Transverse colon (tissue), 3 donors: ENCODE measurements at regions not wholly inside any gene's neighbourhood (a gene's known extent, or its start where the extent isn't known, plus 50 kb on each side); places are given as distances from the start of the nearest gene placed in this dataset.

Experiments used
- POLR2A ChIP-seq: fragments of 450-650 bp; IDR thresholded peaks from one replicate; pipeline ENCODE4 v1.6.1; 2016; ENCODE audit warnings: antibody characterized with exemption, mild to moderate bottlenecking, moderate library complexity
- POLR2AphosphoS5 ChIP-seq, 3 donors: sonication (generic); formaldehyde crosslinking; IDR thresholded peaks; one replicate each; pipeline ENCODE4 v1.6.1; 2016; ENCODE audit warnings: antibody characterized with exemption in 3 of 3

DNA sequence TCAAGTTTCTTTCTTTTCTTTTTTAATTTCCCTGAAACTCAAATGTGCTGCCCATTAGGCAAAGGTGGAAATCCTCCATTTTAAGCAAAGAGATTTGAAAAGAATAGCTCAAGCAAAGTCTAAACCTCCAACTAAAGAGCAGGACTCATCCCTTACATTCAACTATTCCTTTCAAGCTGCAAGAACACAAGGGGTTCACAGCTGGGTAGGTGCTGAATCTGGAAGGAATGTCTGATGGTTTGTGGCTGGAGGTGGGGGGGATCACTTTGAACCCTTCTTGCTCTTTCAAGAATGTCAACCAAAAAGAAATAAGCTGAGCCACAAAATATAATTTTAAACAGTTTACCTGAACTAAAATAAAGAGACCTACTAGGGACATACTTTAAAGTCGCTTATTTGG lies 375.7 kb upstream of the CDH10 start:
- TF ChIP-seq POLR2AphosphoS5 (IDR thresholded peaks at IDR 0.05) (no peak), POLR2A (no peak)
